GM19397 (cell line): ENCODE measurements at regions not wholly inside any gene's neighbourhood (a gene's known extent, or its start where the extent isn't known, plus 50 kb on each side); places are given as distances from the start of the nearest gene placed in this dataset.
"Not testable (repeated sequence)": the region's sequence is repeated elsewhere in the genome, so short reads cannot be mapped to it uniquely, and the experiment has no call there.

ENCODE experiments used
- ATAC-seq: cut with Tn5 transposase; IDR thresholded peaks from one replicate; pipeline ENCODE4 v1.9.1; 2021; ENCODE audit warnings: mild to moderate bottlenecking, moderate library complexity; ENCODE audit not compliant: unreplicated experiment

GRCh38 chr20:30384841-30385240, 872.6 kb upstream of the DEFB115 start:
- ATAC-seq = not testable (repeated sequence)

- ATAC-seq = not testable (repeated sequence)
These were observed 871.4 kb upstream of the DEFB115 start for GRCh38 chr20:30386099-30386498.

GRCh38 chr20:30387823-30388222, 869.6 kb upstream of the DEFB115 start:
- not testable (repeated sequence) for ATAC-seq

GRCh38 chr20:30393523-30393922, 863.9 kb upstream of the DEFB115 start:
- not testable (repeated sequence) for ATAC-seq

GRCh38 chr20:30397111-30397510, 860.4 kb upstream of the DEFB115 start:
- ATAC-seq = not testable (repeated sequence)

- ATAC-seq = not testable (repeated sequence)
These were observed 852.4 kb upstream of the DEFB115 start for GRCh38 chr20:30405061-30405460.

GRCh38 chr20:30405585-30405984, 851.9 kb upstream of the DEFB115 start:
- ATAC-seq = not testable (repeated sequence)

- not testable (repeated sequence) for ATAC-seq
These were observed 851.1 kb upstream of the DEFB115 start for GRCh38 chr20:30406370-30406769.

GRCh38 chr20:30412972-30413371, 844.5 kb upstream of the DEFB115 start:
- no peak for ATAC-seq

GRCh38 chr20:30417387-30417786, 840.1 kb upstream of the DEFB115 start:
- not testable (repeated sequence) for ATAC-seq

GRCh38 chr20:30418378-30418777, 839.1 kb upstream of the DEFB115 start:
- not testable (repeated sequence) for ATAC-seq

GRCh38 chr20:30419466-30419865, 838.0 kb upstream of the DEFB115 start:
- ATAC-seq = no peak

GRCh38 chr20:30419871-30420420, 837.5 kb upstream of the DEFB115 start:
- not testable (repeated sequence) for ATAC-seq
